Mucosa of gallbladder (tissue), 1 donor: ENCODE measurements at regions not wholly inside any gene's neighbourhood (a gene's known extent, or its start where the extent isn't known, plus 50 kb on each side); places are given as distances from the start of the nearest gene placed in this dataset.

Experiments used
- DNase-seq: peaks from one replicate; pipeline ENCODE4 v3.0.0-alpha.2; 2020; ENCODE audit warnings: low spot score
- donor health status: DM: no; HTN: no; CAD: no.

DNA sequence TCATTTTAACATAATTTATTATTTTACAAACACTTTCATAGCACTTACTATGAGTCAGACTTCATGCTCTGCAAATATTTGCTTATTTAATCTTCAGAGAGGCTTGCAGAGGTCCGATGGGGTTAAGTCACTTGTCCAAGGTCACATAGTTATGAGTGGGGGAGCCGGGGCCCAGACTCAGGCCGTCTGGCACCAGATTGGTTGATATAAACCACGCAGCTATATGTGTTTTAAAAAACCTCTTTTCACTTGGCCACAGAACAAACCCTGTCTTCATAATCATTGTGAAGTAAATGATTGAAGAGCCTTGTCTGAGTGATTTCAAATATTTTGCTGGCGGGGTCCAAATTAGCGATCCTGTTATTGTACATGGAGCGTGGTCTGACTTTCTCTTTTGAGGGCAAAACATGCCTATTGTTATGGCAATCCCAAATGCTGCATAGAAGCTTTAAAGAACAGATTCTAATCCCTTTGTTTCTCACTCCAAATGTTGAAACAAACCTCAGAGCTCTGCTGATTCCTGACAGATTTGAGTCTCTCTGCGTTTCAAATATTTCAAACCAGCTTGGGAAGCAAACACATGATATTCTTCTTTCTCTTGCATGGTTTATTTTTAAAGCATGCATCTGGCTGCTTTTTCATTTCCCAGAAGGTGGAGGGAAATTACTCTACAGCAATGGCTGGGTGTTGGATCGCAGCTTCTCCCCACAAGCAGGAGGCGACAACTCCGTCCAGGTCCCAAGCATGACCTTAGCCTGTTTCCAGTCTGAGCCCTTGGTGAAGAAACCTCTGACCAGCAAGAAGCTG, 142.4 kb downstream of the DDX1 start:
- DNase-seq, result no peak

DNA sequence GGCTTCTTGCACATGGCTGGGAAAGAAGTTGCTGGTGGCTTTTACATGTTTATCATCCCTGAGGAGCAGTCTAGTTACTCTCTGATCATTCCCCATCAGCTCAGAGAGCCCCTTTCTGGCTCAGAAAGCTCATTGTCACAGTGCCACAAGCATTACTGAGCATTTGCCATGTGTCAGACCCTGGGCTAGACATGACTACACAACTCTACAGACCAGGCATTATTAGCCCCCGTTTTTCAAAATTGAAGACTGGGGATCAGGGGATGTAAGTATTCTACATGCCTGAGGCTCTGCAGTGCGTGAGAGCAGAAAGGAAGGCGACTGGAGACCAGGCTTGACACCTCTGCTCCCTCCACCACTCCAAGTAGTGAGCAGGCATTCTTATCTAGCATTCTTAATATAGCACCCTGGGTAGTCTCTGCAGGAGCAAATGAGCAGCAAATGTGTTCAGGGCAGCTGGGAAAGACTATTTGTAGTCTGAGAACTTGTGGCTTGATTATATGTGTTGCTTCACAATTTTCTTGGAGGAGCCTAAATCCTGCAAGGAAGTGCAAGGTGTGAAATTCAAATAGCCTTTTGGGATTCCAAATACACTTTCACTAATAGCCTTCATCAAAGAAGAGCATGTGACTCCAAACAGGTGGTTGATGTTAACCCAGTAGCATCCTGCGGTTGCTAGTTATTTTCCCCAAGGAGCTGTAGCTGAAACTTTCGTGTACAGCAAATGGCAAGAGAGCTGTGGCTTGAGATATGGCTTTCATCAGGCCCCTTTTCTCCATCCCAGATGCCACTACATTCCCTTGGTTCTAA, 143.2 kb downstream of the DDX1 start:
- DNase-seq, result no peak

DNA sequence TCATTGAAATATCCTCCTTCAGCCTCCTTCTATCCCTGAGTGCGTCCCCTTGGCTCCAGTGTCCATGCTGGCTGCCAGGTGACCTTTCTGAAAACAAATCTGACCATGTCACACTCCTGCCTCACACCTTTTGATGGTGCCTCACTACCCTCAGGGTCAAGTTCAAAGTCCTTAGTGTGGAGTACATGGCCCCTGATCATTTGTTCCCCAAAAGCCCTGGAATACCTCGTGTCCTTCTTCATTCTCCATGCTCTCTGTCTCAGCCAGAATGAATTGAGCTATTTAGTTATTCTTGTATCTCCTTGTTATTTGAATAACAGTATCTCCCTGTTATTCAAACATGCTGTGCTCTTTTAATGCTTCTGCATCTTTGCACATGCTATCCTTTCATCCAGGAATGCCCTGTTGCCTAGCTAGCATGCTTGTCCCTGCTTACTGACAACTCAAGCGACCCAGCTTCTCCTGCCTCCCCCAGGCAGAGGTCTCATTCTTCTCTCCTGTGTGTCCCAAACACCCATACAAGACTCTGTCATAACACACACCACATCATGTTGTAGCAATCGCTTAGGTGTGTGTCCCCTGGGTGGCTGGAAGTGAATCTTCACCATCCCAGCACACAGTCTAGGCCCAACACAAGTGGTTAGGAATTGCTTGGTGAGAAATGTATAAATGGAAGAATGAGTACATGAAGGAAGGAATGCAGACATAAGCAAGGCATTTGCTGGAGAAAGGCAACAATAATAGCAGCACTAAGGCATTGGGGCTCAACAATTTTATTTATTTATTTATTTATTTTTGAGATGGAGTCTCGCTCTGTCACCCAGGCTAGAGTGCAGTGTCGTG, 144.0 kb downstream of the DDX1 start:
- no peak for DNase-seq

DNA sequence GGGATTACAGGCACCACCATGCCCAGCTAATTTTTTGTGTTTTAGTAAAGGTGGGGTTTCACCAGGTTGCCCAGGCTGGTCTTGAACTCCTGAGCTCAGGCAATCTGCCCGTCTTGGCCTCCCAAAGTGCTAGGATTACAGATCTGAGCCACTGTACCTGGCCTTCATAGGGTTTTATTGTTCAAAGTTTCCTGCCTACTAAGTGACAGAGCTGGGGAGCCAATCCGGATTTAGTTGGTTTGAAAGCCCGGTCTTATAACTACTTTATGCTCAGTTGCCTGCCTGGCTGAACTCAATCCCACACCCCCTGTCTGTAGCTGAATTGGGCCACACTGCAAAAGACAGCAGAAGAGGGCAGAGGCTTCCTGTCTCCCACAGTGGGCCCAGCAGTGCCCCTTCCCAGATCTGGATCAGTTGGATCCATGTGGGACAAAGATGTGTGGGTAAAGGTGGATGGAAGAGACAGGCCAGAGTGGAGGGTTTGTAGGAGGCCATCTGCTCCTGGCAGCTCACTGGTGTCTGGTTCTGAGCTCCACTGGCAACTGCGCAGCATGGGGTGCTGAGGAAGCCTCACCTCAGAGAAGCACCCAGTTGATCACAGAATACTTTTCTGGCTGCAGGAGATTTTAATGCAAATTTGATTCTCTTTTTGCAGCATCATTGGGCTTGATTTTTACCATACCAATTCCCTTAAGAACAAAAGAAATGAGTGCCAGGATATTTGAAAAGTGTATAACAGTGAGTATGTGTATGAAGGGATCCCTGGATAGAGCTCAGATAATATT, 144.9 kb downstream of the DDX1 start:
- no peak for DNase-seq

DNA sequence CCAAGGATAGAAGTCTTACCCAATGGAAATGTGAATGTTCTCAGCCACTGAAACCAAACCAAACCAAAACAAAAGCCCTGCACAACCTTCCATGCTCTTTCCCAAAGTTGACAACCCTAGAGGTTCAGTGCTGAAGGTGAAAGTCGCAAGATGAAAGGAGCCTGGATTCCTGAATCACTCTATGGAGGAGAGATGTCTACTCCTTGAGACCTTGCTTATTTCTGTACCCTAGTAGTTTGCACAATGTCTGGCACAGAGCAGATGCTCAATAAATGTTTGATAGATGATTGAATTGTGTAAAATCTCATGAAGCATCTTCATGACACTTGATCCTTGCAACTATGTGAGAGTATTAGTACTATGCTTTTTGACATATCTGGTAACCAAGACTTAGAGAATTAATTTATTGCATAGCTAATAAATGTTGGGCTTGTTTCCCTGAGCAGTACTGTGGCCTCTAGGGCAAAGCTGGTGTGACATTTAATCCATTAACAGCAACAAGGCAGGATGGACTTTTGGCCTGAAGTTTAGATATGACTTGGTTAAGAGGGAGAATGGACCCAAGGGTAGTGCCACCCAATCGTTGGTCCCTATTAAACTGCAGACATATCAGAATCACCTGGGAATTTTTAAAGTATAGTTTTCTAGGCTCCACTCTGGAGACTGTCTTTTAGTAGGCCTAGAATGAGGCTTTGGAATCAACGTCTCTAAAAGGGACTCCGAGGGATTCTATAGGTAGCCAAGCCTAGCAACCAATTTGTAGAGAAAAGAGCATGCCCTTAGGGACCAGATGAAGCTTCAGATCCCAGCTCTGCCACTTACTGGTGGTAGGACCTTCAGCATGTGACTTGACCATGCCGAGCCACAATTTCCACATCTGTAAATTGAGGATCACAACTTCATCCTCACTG, 145.9 kb downstream of the DDX1 start:
- DNase-seq, result no peak

DNA sequence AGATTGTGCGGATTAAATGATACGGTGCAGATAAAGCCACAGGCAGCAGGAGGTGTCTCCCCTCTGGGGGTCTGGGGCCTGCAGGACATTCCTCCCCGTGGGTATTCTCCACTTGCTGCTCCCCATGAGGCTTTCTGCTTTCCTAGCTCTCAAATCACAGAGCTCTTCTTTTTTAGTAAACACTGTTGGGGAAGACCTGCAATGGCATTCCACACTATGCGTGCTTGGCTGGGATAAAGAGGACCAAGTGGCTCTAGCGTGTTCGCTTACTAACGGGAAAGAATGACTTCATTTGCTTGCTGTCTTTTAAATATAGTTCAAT, 146.5 kb downstream of the DDX1 start:
- no peak for DNase-seq

DNA sequence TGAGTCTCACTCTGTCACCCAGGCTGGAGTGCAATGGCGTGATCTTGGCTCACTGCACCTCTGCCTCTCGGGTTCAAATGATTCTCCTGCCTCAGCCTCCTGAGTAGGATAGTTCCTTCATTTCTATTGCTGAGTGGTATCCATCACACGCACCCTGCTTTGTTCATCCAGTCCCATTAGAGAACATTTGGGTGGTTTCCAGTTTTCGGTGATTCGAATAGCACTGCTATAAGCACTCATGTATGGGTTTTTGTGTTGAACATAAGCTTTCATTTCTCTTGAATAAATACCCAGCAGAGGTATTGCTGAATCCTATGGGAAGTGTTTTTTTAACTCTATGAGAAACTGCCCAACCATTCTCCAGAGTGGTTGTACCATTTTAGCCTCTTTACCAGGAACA, 147.3 kb downstream of the DDX1 start:
- no peak for DNase-seq

DNA sequence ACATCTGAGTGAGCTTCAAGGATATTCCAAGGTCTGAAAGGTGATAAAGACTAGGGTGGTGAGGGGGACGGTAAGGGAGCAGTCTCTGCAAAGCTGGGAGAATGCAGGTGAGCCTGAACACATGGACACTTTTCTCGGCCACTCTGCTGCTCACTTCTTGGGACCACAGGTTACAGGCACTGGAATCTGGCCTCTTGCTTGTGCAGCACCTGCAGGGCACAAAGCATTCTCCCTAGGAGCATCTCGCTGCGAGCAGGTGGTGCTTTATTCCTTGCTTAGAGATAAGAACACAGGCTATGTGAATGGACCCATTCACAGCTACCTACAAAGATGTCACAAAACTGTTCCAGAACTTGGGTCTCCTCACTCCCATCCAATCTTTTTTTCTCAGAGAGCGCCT, 153.2 kb downstream of the DDX1 start:
- no peak for DNase-seq

DNA sequence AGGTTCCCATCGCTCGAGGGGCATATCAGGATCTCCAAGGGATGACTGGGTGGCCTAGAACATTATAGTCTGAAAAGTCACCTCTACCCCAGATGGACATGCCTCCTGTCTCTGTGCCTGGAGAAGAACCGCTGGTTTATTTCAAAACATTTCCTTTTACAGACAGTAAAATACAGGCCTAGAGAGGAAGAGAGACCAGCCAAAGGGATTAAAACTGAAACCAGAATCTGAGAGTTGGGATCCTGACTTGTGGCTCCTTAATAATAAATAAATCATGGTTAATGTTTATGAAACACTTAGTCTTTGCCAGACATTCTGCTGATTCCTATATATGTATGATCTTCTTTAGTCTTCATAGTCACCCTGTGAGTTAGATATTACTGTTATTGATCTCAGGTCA, 153.7 kb downstream of the DDX1 start:
- no peak for DNase-seq

DNA sequence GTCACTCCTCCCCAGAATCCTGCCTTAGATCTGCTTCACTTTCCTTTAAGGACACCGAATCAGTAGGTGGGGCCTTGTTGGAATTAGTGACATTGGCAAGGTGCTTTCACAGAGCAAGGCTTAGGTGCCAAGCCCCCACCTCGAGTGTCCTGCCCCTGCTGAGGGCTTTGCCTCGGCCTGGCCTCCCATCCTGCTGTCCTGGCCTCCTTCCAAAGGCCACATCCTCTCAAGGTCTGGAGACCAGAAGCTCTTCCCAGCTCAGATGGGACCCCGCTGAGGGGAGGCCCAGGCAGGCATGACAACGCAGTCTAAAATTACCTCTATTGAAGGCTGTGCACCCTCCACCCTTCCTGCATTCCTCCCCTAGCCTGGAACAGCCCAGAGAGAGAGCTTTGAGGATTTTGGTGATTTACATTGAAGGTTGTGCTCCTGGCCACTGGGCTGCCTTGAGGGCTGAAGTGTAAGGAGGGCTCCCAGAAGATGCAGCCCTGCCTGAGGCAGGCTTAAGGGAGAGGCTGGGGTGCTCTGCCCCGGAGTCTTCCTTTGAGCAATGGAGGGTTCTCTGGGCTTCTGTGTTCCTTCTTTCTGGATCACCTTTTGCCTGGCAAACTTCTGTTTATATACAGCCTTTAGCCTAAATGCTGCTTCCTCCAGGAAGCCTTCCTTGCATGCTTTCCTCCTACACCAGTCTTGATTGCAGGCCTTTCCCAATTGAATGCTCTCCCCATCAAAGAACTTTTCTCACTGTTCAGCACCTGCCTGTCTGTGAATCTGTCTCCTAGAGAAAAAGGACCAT, 154.4 kb downstream of the DDX1 start:
- no peak for DNase-seq

DNA sequence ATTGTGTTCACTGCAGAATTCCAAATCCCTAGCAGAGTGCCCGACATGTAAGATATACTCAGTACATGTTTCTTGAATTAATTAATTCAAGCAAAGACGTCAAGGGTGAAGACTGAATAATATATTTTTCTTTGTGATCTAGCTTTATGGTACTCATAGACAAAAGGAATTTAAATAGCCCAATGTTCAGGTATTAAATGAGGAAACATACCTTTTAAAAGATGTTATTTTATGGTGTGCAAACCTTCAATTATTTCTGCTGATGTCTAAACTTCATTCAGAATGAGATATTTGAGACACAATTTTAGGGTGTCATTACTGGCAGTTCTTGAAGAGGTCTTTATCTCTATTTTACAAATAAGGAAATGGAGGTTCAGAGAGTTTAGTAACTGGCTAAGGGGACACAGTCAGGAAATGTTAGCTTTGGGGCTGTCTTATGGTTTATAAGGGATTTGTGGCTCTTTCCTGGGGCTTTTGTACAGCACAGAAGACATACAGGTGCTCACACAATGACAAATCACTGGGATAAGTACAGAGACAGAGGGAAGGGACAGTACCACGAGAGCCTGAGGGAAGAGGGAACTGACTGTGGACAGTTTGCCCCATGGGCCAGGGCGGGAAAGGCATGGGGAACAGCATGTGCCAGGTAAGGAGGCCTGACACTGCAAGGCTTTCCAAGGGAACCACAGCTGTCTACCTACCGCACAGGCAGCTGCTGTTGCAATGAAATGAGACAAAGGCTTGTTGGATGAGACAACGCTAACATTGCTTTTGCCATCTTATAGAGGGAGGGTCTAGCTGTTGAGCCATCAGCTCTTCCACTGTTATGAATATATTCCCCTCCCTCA, 155.3 kb downstream of the DDX1 start:
- DNase-seq, result no peak

DNA sequence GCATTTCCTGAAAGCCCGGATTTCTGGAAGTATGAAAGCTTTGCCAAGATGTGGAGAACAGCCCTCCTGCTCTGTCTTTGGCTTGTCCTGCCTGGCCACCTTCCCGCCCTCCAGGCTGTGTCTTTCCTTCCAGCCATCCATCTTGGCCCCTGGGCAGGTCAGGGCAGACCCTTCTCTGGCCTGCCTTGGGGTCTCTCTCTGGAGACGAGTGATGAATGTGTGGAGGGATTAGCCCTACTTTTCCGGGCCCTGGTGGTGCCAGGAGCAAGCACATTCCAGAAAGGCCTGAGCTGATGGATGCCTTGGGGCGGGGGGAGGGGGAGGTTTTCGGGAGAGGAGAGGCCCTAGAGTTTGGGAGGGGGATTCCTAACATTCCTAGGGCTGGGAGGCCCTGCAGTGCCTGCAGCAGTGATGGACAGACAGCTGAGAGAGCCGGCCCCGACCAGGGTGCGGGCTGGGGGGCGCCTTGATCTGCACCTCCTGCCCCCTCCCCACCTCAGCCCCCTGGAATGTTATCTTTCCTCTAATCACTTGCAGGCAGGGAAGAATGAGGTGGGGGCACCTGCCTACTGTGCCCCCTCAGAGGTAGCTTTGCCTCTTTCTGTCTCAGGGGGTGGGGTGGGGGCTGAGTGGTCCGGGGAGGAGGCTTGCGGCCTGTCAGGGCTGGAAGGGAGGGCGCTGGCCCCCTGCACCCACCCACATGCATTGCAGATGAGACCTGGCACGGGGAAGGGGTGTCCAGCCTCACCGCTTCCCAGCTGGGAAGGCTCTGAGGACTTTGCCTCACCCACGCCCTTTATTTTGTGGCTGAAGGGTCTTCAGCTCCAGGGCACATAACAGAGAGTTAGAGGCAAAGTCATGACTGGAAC, 156.2 kb downstream of the DDX1 start:
- no peak for DNase-seq

DNA sequence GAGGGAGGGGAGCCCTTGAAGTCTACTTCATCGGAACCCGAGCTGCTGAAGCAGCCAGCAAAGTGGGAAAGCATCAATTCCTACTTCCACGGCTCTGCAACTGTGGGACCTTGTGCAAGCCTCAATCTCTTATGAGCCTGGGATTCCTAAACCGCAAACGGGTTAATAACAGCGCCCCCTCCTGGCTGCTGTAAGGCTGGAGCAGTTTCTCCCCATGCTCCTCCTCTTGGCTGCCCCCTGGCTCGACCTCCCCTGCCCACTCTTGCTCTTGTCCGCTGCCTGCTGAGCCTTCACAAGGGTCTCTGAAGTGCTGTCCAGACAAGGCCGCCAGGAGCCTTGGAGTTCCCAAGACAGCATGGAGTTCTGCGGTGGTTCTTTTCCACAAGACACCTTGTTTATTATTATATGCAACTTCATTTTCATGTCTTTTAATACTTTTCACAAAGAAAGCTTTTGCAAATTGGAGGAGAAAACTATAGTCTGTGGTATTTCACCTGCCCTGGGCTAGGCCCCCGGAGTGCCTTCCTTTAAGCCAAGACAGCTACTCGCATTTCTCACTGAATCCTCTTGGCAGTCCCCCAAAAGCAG, 157.2 kb downstream of the DDX1 start:
- no peak for DNase-seq

DNA sequence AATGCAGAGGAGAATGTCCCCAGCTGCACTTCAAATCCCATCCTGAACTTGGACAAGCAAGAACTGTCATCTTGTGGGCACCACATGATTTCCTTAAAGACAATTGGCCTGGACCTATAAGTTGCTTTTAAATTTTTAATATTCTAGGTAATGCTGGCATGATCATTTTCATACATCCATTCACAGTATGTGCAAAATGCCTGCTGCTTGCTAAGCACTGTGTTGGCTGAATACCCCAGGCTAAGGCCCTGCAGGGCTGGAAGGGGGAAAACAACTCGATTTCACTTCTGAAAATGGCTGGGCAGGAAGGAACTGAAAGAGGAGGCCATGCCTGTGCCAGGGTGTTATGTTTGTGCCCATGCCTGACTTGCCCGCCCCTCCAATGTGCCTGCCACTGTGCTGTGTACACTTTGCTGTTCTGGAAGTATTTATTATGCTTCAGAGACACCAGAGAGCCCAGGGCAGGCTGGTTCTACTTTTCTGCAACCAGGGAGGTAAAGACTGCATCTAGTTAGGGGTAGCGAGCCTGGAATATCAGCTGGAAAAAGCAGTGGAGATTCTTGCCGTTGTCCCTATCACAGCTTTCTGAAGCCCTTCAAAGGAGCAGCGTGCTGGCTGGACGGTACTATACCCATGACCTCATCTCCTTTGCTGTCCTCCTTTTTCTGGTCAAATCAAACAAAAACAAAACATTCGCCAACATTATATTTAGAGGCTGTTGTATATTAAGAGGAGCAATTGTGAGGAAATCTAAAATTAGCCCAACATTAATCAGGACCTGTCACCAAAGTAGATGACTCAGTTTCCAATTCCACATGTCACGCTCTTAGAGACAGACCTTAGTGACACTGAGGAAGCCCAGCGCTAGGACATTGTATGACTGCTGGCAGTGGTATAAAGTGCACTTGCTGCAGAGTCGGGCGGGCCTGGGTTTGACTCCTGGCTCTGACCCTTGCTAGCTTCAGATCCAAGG, 158.1 kb downstream of the DDX1 start:
- no peak for DNase-seq

DNA sequence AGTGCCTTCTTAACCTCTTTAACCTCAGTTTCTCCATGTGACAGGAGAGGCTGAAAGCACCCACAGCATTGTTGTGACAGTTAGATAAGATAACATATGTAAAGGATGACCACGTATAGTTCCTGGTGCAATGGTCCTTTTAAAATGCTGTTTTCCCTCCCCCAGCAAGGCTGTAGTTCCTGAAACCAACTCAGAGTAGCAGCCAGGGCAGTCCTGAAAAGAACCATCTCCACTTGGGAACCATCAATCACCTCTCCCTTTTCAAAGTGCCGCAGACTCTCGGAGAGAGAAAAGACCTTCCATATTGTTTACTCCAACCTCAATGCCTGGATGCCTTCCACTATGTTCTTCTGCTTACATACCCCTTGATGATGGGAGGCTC, 158.8 kb downstream of the DDX1 start:
- no peak for DNase-seq

DNA sequence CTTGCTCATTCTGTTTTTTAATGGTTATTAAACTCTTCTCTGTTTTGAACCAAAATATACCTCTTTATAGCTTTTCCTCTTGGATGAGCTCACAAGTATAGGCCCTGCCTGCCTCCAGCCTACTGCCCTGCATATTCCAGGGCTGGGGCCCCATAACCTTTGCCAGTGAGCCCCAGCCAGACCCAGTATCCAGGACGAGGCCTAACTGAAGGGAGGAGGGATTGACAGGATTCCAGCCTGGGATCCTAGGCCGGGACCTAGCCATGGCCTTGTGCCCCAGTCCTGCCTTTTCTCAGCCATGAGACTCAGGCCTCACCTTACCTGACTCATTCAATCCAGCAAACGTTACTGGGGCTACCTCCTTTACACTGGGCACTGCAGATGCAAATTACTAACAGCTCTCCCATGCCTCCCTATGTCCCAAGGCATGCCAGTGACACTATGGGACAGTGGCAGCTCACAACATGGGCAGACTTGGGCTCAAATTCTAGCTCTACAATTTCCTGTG, 159.2 kb downstream of the DDX1 start:
- DNase-seq, result no peak
